ENCODE measurements at regions not wholly inside any gene's neighbourhood (a gene's known extent, or its start where the extent isn't known, plus 50 kb on each side); places are given as distances from the start of the nearest gene placed in this dataset.
"Not testable (repeated sequence)": the region's sequence is repeated elsewhere in the genome, so short reads cannot be mapped to it uniquely, and the experiment has no call there.

DNA sequence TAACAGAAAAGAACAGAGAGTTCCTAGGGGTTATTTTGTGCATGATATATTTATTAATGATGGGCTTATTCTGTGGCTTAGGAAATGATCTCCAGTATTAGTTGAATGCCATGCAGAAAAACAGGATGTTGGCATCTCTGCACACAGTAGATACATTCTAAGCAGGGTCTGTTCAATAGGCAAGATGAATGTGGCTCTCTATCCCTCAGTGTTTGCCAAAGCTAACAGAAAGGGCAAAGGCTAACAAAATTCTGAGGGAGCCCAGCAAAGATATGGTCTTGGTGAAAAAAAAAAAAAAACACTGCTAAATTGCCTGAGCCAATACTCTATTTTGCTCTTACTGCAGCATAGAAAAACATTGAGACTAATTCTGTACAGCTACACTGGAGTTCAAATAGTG is 1095.8 kb downstream of the UQCRFS1 start:
- Histone ChIP-seq H3K4me3 (no peak overlapping the region), H3K27me3 (no peaks in the 10 kb centered on the region), H3K36me3 (no peaks in the 10 kb centered on the region), H3K27ac (no peak overlapping the region), H3K9me3 (no peaks in the 10 kb centered on the region), H3K4me1 (no peaks in the 10 kb centered on the region)
- no peak for TF ChIP-seq POLR2AphosphoS5 (IDR thresholded peaks at IDR 0.05)
- intact Hi-C loops (cut with DNase I), result no loop called here
- DNase-seq, result no peak

GRCh38 chr19:28116379-28116778 is 1096.6 kb downstream of the UQCRFS1 start:
- 88 to 97% methylated on average over 4 of the region's 4 CpGs for WGBS, 2 donors
- H3K27ac ChIP-seq; H3K27me3 ChIP-seq; H3K9me3 ChIP-seq; intact Hi-C loops (cut with DNase I); DNase-seq; H3K4me1 ChIP-seq; H3K4me3 ChIP-seq; H3K36me3 ChIP-seq: not testable (repeated sequence)

DNA sequence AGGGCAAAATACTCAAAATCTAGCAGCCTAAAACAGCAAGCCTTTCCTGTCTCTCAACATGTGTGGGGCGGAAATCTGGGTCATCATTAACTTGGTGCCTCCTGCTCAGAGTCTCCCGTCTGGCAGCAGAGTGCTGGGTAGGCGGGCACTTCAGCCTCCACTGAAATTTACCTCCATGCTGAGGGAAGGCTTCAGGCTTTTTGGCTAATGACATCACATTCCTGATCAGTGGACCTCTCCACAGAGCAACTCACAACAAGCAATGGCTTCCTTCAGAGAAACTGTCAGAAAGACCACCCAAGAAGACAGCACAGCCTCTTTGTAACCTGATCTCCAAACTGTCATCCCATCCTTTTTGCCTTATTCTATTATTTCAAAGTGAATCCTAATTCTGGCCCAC is 1109.0 kb downstream of the UQCRFS1 start:
- H3K27ac ChIP-seq, result no peak overlapping the region
- intact Hi-C loops (cut with DNase I), result no loop called here

DNA sequence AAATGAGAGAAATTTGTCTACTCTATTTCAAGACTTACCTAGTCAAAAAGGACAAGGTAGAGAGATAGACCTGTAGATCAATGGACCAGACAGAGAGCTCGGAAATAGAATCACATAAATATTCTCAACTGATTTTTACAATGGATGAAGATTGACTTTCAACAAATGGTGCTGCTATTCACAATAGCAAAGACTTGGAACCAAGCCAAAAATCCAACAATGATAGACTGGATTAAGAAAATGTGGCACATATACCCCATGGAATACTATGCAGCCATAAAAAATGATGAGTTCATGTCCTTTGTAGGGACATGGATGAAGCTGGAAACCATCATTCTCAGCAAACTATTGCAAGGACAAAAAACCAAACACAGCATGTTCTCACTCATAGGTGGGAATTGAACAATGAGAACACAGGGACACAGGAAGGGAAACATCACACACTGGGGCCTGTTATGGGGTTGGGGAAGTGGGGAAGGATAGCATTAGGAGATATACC is 1128.2 kb downstream of the UQCRFS1 start:
- H3K9me3 ChIP-seq; H3K4me1 ChIP-seq; DNase-seq; H3K36me3 ChIP-seq; intact Hi-C loops (cut with DNase I); H3K27me3 ChIP-seq; H3K4me3 ChIP-seq; H3K27ac ChIP-seq: not testable (repeated sequence)
- 52 to 88% methylated on average over 1 of the region's 1 CpG for WGBS, 2 donors

More for the DNA sequence above, 1109.0 kb downstream of the UQCRFS1 start:
- TF ChIP-seq, protein P1, sequence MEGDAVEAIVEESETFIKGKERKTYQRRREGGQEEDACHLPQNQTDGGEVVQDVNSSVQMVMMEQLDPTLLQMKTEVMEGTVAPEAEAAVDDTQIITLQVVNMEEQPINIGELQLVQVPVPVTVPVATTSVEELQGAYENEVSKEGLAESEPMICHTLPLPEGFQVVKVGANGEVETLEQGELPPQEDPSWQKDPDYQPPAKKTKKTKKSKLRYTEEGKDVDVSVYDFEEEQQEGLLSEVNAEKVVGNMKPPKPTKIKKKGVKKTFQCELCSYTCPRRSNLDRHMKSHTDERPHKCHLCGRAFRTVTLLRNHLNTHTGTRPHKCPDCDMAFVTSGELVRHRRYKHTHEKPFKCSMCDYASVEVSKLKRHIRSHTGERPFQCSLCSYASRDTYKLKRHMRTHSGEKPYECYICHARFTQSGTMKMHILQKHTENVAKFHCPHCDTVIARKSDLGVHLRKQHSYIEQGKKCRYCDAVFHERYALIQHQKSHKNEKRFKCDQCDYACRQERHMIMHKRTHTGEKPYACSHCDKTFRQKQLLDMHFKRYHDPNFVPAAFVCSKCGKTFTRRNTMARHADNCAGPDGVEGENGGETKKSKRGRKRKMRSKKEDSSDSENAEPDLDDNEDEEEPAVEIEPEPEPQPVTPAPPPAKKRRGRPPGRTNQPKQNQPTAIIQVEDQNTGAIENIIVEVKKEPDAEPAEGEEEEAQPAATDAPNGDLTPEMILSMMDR (IDR thresholded peaks at IDR 0.05), result no peak
- TF ChIP-seq POLR2A (IDR thresholded peaks at IDR 0.05) (no peak), EP300 (IDR thresholded peaks at IDR 0.05) (no peak)
- Histone ChIP-seq H3K36me3 (no peaks in the 10 kb centered on the region), H3K27me3 (no peaks in the 10 kb centered on the region), H3K9me3 (no peaks in the 10 kb centered on the region), H3K4me1 (no peaks in the 10 kb centered on the region), H3K4me3 (no peak overlapping the region)
- no peak for DNase-seq
- 64 to 67% methylated on average over 3 of the region's 3 CpGs for WGBS, 2 donors

- peaks cover 0 to 4% (median 1%) of the 10 kb centered on the region in 4 donors for H3K9me3 ChIP-seq
- no peak for DNase-seq
- H3K27ac ChIP-seq, result no peak overlapping the region
- no peaks in the 10 kb centered on the region for H3K4me1 ChIP-seq
- intact Hi-C loops (cut with DNase I), result no loop called here
- TF ChIP-seq EP300 (IDR thresholded peaks at IDR 0.05) (no peak), POLR2A (IDR thresholded peaks at IDR 0.05) (no peak), POLR2AphosphoS5 (IDR thresholded peaks at IDR 0.05) (no peak)
- TF ChIP-seq, protein P1 (IDR thresholded peaks at IDR 0.05), result no peak
- WGBS, 2 donors, result 82 to 88% methylated on average over 4 of the region's 4 CpGs
- H3K36me3 ChIP-seq, result no peaks in the 10 kb centered on the region
- H3K4me3 ChIP-seq, result no peak overlapping the region
- H3K27me3 ChIP-seq, result no peaks in the 10 kb centered on the region
Measured at GRCh38 chr19:28076628-28077027, 1136.3 kb downstream of the UQCRFS1 start.

DNA sequence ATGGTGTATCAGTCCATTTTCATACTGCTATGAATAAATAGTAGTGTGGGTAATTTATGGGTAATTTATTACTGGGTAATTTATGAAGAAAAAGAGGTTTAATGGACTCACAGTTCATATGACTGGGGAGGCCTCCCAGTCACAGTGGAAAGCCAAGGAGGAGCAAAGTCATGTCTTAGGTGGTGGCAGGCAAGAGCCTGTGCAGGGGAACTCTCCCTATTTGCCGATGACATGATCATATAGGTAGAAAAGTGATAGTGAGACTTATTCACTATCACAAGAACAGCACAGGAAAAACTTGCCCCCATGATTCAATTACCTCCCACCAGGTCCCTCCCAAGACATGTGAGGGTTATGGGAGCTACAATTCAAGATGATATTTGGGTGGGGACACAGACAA is 1137.7 kb downstream of the UQCRFS1 start:
- H3K27ac ChIP-seq, result no peak overlapping the region
- 88 to 94% methylated on average over 1 of the region's 1 CpG for WGBS, 2 donors
- intact Hi-C loops (cut with DNase I), result no loop called here
- no peak for DNase-seq
- H3K4me1 ChIP-seq, result no peaks in the 10 kb centered on the region
- no peaks in the 10 kb centered on the region for H3K27me3 ChIP-seq
- TF ChIP-seq POLR2A (IDR thresholded peaks at IDR 0.05) (no peak), EP300 (IDR thresholded peaks at IDR 0.05) (no peak), POLR2AphosphoS5 (IDR thresholded peaks at IDR 0.05) (no peak)
- TF ChIP-seq, protein P1 (IDR thresholded peaks at IDR 0.05), result no peak
- no peak overlapping the region for H3K4me3 ChIP-seq
- no peaks in the 10 kb centered on the region for H3K36me3 ChIP-seq
- peaks cover 0 to 4% (median 0%) of the 10 kb centered on the region in 4 donors for H3K9me3 ChIP-seq

Data from sigmoid colon (tissue), 6 donors.